Astrocyte of the cerebellum (primary cell): ENCODE measurements at regions not wholly inside any gene's neighbourhood (a gene's known extent, or its start where the extent isn't known, plus 50 kb on each side); places are given as distances from the start of the nearest gene placed in this dataset.

ENCODE experiments used
- DNase-seq: peaks from one replicate; pipeline ENCODE4 v3.0.0-alpha.2; 2011; ENCODE audit warnings: low read depth
- H3K4me3 ChIP-seq: 2 replicates; pipeline ENCODE4 v1.5.1; 2011; ENCODE audit warnings: mild to moderate bottlenecking, low read depth, low read length, moderate library complexity
- CTCF ChIP-seq: IDR thresholded peaks from 2 replicates; pipeline ENCODE4 v1.5.1; 2012; ENCODE audit warnings: low read length, low read depth, moderate library complexity, mild to moderate bottlenecking; ENCODE audit errors: missing control alignments
- in situ Hi-C: cut with HindIII; loops from 2 replicates; pipeline ENCODE4 v1.10.0; 2017; ENCODE audit warnings: low sequenced_read_pairs

GRCh38 chr2:82511894-82512293, 1947.2 kb downstream of the SUCLG1 start:
- in situ Hi-C loops: no loop called here
- no peak overlapping the region for H3K4me3 ChIP-seq
- no peak for DNase-seq
- no peak for TF ChIP-seq CTCF

- no peak for TF ChIP-seq CTCF
- DNase-seq: no peak
- H3K4me3 ChIP-seq: no peak overlapping the region
- in situ Hi-C loops: no loop called here
Measured at GRCh38 chr2:82508702-82509101, 1950.4 kb downstream of the SUCLG1 start.

GRCh38 chr2:82507657-82508056, 1951.4 kb downstream of the SUCLG1 start:
- no peak for TF ChIP-seq CTCF
- in situ Hi-C loops: no loop called here
- H3K4me3 ChIP-seq: no peak overlapping the region
- DNase-seq: no peak

- in situ Hi-C loops: no loop called here
- no peak overlapping the region for H3K4me3 ChIP-seq
- no peak for DNase-seq
- TF ChIP-seq CTCF: no peak
Measured at GRCh38 chr2:82501217-82501616, 1957.9 kb downstream of the SUCLG1 start.

- in situ Hi-C loops: no loop called here
- no peak for DNase-seq
Measured at GRCh38 chr2:82498777-82499443, 1960.2 kb downstream of the SUCLG1 start.

GRCh38 chr2:82494739-82495138, 1964.3 kb downstream of the SUCLG1 start:
- DNase-seq: no peak
- no peak for TF ChIP-seq CTCF
- H3K4me3 ChIP-seq: no peak overlapping the region
- in situ Hi-C loops: no loop called here

More at GRCh38 chr2:82498777-82499443, 1960.2 kb downstream of the SUCLG1 start:
- H3K4me3 ChIP-seq: no peak overlapping the region
- TF ChIP-seq CTCF: no peak
